GM21390 (cell line): ENCODE measurements at regions not wholly inside any gene's neighbourhood (a gene's known extent, or its start where the extent isn't known, plus 50 kb on each side); places are given as distances from the start of the nearest gene placed in this dataset.

Experiments
- ATAC-seq: cut with Tn5 transposase; IDR thresholded peaks from one replicate; pipeline ENCODE4 v1.9.1; 2021; ENCODE audit not compliant: unreplicated experiment

DNA sequence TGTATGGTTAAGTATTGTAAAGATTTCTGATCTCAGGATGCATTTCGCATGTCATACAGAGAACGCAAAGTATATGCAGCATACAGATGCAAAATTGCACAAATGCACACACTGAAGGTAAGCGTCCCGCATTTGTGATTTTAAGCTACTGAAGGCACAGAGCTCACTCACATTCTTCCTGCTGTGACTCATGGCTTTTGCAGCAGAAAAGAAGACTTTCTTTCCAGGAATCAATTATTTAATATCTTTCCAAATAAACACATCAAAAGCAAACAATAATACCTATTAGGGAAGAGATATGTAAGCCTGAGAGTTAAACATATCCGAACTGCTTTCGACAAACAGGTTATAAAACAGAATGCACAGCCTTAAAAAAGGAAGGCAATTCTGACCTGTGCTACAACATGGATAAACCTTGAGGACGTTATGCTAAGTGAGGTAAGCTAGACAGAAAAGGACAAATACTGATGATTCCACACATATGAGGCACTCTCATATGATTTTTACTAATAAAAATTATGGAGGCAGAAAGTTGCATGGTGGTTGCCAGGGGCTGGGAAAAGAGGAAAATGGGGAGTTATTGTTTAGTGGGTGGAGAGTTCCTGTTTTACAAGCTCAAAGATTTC is 109.0 kb downstream of the TFAP2A start:
- no peak for ATAC-seq

DNA sequence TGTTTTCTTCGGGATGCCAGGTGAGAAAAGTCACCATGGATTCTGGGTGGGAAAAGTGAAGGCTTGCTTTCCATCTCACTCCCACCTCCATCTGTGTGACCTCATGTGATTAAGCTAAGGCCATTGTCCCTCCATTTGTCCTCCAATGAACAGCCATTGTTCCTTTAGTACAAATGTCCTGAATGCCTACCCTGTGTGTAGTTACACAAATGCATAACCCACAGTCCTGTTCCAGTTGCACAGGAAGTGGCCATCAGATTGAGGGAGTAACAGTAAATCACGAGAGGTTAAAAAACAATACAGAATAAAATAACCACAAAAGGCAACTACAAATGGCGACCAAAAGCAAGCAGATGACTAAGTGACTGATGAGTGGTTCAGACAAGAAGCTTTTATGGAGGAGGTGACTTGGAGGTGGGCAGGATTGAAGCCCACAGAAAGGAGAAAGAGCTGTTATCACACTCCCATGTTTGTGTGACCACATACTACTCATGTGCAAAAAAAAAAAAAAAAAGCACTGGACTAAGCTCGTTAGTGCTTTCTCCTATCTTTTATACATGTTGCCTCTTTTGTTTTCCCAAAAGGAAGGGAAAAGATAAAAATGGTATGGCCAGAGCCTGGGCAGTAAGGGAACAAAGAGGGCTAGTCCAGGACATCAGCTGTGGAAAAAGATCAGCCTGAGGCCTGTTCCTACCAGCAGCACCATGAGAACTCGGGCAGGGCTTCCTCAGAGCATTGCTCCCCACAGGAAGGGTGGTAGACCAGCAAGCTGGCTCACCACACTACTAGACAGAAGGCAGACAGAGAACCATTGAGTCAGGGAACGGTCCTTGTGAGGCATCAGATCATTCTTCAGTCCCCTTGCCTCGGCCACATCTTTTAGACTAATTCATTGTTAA is 111.0 kb downstream of the TFAP2A start:
- no peak for ATAC-seq

DNA sequence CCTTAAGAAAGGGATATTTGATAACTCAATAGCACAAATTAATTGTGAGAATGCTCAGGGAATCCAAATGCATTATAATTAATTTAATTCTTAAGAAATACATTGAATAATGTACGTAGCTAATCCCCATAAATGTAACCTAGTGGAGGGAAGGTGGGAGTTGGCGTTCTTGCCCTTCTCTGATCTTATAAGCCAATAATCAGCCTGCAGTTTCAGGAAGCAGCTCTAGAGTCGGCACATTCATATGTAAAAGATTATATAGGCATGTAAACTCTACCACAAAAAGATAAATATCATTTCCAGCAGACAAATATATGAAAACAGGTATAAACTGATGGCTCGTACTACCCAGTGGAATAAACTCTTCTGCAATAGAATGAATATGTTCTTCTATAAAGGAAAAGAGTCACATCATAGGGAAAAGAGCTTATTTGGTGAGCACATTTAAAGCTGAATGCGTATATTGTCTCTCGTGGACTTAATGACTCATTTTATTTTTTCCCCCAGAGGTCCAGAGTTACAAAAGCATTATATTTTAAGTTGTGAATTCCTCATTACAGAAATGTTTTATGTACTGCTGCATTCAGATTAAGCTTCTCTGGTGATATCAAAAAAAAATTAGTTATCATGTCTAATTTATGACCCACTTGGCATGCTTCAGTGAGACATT is 112.2 kb downstream of the TFAP2A start:
- no peak for ATAC-seq

DNA sequence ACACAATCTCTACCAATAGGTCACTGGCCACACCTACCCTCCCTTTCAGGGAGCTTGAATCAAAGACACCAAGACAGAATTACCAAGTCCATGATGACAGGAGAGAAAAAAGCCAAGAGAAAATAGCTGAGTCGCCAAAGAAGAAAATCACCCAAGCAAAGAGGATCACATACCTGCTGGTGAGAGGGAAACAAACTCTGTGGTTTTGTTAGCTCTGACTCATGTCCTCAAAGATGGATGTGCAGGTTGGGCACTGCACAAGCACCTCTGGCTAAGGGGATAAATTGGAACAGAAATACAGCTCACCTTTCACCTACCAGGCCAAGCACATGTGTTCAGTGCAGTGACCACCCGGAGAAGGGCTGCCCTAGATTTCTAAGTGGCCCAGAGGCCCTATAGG is 114.8 kb downstream of the TFAP2A start:
- ATAC-seq = peak; percentile 60

DNA sequence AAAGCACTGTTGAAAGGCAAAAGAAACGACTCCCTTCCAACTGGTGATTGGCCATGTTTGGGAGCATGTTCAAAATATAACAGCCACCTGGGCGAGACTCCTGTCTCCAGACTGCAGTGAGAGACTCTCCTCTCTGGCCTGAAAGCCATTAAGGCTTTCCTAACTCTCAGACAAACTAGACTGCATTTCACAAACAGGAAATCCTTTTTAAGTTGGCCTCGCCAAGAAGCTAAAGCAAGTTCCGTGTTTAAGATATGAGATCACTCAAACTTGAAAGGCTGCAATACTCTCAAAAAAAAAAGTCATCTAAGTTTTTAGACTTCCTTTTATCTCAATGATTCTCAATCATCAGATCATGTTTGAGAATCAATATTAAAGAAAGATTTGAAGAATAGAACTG is 117.0 kb downstream of the TFAP2A start:
- no peak for ATAC-seq

DNA sequence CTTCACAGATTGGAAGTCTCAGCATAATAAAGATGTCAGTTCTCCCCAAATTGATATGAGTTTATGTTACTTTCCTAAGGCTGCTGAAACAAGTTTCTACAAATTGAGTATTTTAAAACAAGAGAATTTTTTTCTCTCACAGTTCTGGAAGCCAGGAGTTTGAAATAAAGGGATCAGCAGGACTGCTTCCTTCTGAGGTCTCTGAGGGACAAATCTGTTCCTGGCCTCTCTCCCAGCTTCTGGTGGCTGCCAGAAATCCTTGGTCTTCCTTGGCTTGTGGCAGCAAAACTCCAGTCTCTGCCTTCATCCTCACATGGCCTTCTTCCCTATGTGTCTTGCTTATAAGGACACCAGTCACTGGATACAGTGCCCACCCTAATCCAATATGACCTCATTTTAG is 136.1 kb downstream of the TFAP2A start:
- ATAC-seq = no peak

DNA sequence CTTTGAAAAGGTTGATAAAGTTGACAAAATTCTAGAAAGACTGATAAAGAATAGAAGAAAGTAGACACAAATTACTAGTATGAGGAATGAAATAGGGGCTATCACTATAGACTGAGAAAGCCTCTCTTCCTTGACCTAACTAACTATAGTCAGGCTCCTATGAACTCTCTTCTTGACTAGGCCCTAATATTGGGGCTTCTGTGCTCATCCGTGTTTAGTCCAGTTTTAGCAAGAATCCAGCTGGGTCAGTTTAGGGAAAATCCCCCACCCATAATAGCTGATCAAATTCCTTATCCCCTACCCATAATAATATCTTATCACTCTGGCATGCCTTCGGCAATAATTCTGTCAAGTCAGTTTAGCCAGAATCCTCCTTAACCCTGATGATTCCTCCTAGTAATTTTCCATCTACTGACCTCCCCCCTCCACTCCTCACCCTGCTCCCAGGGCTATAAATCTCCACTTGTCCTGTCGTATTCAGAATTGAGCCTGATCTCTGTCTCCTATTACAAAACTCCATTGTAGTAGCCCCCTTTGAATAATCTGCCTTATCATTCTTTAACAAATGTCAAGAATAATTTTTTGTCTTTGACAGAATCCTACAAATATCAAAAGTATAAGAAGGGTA is 138.1 kb downstream of the TFAP2A start:
- ATAC-seq = no peak

DNA sequence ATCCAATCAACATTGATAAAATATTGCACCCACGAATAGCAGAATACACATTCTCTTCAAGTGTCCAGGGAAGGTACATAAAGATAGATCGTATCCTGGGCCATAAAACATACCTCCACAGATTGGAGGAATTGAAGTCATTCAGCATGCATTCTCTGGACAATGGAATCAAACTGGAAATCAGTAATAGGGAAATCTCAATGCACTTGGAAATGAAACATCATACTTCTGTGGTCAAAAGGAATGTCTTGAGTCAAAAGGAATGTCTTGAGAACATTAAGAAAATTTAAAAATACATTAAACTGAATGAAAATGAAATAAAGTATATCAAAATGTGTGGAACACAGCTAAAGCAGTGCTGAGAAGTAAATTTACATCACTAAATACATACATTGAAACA is 138.8 kb downstream of the TFAP2A start:
- ATAC-seq = no peak

DNA sequence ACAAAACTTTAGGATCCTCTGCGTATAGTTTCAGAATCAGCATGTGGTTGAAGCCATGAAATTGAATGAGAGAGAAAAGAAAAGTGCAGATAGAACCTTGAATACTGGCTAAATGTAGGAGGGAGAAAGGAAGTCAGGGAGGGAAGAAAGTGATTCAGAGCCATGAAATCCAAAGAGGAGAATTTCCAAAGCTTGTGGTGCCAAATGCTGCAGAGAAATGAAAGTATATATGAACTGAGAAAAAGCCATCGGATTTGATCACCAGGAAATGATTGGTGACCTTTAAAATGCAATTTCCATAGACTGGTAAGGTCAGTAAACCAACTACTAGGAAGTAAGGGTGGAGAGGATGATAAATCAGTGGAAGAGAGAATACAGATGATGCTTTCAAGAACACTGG is 142.3 kb downstream of the TFAP2A start:
- no peak for ATAC-seq

DNA sequence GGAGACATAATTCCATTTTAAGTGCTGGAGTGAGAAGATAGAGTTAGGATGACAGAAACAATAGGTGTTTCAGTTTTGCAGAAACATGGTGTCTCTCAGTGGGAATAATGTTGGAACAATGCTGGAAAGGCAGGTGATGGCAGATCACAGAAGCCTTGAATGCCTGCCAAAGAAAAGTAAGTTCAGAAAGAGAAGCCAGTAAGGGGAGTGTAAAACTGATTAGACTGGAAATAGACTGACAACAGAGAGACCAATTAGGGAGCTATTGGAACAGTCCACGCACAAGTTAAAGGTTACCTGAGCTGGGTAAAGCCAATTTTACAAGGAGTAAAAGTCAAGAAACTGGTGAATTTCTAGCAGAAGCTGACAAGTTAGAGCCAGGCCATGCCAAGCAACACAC is 142.9 kb downstream of the TFAP2A start:
- no peak for ATAC-seq

DNA sequence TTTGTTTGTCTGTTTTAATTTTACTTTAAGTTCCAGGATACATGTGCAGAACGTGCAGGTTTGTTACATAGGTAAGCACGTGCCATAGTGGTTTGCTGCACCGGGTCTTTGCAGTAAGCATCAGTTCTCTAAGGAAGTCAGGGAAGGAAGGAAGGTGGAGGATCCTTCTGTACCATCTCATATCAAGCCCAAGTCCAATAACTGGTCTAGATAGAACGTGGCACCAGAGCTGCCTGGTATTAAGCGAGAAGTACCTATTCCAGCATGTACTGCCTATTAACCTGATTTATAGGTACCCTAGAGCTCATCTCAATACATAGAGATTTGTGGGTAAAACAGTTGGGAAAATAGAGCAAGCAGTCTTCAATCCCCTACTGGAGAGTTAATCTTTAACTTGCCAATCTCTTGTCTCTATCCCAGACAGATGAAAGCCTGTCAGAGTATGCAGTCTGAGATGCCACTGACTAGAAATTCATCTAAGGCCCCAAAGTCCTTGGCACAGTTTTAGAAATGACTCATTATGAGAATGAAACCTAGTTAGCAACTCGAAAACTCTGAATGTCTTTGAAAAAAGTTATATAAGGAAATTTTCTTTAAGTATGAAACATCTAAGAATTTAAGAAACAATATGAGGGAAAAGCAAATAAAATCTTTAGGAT is 144.9 kb downstream of the TFAP2A start:
- no peak for ATAC-seq

DNA sequence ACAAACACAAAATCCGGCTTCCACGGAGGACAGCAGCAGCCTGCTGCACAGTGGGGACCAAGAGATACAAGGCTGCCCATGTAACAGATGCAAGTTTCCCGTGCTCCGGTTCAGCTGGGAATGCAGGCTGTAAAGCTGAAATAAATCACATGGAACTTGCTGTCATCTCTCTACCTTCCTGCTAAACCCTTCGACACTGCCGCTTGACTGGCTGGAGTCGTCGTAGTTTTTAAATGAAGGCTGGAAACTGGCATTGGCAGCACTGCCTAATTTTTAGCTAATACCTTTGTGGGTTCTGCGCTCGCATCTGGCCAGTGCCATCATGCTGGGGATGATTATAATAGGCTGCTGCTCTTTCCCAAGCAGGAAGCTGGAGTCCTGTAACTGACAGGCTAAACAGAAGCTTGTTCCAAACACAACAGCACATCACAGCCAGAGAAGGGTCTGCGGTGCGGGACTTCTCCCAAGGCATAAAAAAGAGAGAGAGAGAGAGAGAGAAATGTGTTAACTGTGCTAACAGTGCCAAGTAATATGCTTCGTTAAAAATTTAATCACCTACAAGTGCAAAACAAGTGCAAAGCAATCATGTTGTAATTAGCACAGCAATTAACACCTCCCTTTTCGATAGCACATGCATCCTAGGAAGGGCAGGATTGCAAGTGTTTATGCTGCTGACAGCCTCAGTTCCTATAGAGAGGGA is 146.1 kb downstream of the TFAP2A start:
- ATAC-seq = no peak

DNA sequence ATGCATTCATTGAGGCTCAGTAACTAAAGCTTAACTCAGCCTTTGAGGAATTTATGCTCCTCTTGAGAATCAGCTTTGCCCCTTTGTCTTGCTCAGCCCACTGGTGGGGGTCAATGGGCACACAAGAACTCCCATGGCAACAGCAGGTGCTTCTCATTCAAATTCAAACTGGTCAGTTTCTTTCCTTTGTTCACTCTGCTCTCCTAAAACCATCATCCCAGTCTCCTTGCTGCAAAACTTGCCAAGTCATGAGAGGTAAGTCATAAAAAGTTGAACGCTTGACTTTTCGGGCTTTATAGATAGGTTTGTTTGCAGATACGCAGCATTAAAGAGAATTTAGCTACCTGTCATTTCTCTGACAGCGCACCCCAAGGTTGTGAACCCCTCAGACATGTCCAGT is 146.8 kb downstream of the TFAP2A start:
- ATAC-seq = no peak

DNA sequence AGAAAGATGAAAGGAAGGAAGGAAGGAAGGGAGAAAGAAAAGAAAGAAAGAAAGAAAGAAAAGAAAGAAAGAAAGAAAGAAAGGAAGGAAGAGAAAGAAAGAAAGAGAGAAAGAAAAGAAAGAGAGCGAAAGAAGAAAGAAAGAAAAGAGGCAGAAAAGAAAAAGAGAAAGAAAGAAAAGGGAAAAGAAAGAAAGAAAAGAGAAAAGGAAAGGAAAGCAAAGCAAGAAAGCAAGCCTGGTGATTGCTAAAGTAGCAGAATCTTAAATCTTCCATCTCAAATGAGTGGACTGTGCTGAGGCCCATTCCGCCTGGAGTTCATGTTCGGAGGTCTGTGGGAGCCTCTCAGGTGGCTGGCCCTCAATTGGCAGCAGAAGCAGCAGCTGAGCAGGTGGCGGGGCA is 148.4 kb downstream of the TFAP2A start:
- ATAC-seq = no peak

DNA sequence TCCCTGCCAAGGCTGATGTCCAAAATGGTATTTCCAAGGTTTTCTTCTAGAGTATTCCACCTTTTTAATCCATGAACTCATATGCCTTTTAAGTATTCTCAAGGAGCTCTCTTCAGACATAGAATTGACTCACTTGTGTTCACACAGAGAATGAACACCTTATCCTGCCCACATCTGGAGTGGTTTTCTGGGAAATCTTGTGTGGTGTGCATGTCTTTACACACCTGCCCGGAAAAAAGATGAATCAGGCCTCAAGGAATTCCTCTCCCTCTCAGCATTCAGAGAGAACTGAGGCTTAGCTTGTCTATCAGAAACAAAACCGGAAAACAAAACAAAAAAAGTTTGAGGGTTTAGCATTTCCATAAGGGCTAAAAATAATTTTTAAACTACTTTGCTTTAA is 148.8 kb downstream of the TFAP2A start:
- no peak for ATAC-seq

DNA sequence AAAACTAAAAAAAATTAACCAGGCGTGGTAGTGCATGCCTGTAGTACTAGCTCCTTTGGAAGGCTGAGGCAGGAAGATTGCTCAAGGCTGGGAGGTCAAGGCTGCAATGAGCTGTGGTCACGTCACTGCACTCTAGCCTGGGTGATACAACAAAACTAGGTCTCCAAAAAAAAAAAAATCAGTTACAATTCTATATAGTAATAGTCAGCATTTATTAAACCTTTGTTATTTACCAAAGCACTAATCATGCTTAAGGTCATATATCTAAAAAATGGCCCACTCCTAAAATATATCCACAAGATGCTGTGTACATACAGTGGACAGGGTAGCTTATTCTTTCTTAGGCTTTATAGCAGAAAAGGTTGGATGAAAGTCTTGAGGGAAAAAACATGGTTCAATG is 152.4 kb downstream of the TFAP2A start:
- no peak for ATAC-seq

DNA sequence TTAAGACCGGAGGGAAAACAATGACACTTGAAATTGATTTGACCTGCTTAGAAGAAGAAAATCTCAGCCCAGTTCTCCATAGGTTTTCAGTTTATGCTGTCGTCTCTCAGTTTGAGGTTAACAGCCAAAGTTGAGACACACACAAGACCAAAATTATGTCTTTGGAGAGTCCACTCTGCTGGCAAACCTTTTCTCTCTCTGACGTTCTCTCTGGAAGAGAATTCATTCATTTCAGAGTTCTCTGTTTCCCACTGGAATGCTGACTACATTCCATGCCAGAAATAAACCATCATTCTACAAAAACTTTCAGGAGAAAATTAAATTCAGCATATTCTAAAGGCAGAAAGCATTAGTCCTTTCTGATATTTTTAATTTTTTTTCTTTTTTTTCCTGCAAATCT is 155.2 kb downstream of the TFAP2A start:
- ATAC-seq = no peak

DNA sequence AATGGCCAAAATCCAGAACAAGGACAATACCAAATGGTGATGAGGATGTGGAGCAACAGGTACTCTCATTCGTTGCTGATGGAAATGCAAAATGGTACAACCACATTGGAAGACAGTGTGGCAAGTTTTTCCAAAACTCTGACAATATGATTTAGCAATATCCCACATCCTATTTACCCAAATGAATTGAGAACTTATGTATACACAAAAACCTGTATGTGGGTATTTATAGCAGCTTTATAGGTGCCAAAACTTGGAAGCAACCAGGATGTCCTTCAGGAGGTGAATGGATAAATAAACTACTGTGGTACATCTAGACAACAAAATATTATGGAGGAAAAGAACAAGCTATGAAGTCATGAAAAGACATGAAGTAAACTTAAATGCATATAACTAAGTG is 156.5 kb downstream of the TFAP2A start:
- ATAC-seq = no peak

DNA sequence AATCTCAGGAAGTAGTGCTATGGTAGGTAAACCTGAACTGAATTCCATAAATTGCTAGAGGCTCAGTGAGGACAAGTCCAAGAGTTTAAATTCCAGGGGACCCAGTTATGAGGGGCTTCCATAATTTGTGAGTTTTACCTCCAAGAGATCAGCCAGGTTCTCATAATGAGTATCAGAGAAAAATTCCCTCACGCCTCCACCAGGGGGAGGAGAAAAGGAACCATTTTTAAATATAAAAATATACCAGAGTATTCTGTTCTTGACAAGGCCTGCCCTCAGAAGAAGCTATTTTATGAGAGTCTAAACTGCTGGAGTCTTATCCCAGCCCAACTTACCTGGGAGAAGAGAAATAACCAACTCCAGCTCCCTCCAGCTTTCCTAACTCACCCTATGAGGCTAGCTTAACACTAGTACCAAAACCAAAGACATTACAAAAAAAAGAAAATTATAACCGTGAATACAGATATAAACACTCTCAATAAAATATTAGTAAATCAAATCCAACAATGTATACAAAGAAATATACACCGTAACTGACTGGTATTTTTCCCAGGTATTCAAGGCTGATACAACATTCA is 158.7 kb downstream of the TFAP2A start:
- ATAC-seq = no peak

DNA sequence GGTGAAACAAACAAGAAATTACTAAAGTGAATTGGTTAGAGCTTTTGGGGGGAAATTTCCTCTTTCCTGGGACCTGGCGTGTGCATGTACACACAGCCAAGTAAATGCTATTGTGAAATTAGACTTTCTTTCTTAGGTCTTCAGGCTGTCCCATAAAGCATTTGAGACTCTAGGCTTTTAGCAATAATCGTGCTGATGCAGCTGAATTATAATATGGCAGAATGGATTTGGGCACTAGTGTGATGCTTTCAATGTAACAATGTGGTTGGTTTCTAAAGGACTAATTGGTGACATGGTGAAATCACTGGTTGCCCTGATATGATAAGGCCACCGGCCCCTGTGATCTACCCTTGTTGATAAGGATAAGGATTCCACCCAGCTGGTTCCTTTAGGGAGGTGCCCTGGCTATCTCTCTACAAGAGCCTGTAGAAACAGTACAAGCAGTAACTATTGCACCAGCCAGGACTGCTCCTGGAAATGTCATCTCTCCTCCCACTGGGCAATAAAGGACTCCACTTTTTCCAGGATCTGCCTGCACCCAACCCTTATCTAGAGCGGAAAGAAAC is 164.1 kb downstream of the TFAP2A start:
- ATAC-seq = no peak
